NCI-H748 (cell line): ENCODE measurements at regions not wholly inside any gene's neighbourhood (a gene's known extent, or its start where the extent isn't known, plus 50 kb on each side); places are given as distances from the start of the nearest gene placed in this dataset.
"Not testable (repeated sequence)": the region's sequence is repeated elsewhere in the genome, so short reads cannot be mapped to it uniquely, and the experiment has no call there.

ENCODE experiments used
- DNase-seq: peaks from one replicate; lab custom pipeline; 2025; ENCODE audit not compliant: unreplicated experiment; lab: John Stamatoyannopoulos, UW

- DNase-seq, result no peak
Observed at GRCh38 chr5:82448374-82448773, 170.2 kb upstream of the RPS23 start.

- DNase-seq, result no peak
Observed at GRCh38 chr5:82447913-82448312, 169.8 kb upstream of the RPS23 start.

- DNase-seq, result no peak
Observed at GRCh38 chr5:82446809-82447208, 168.7 kb upstream of the RPS23 start.

- DNase-seq, result peak; percentile 18
Observed at GRCh38 chr5:82445726-82446335, 167.7 kb upstream of the RPS23 start.

GRCh38 chr5:82439750-82440445 lies 161.7 kb upstream of the RPS23 start:
- DNase-seq, result no peak

- not testable (repeated sequence) for DNase-seq
Observed at GRCh38 chr5:82437565-82437964, 159.4 kb upstream of the RPS23 start.

GRCh38 chr5:82436291-82436690 lies 158.1 kb upstream of the RPS23 start:
- DNase-seq, result peak; percentile 22

- DNase-seq, result peak; percentile 72
Observed at GRCh38 chr5:82434696-82435660, 156.8 kb upstream of the RPS23 start.

- DNase-seq, result no peak
Observed at GRCh38 chr5:82426464-82427154, 148.5 kb upstream of the RPS23 start.

- DNase-seq, result no peak
Observed at GRCh38 chr5:82425591-82425990, 147.4 kb upstream of the RPS23 start.

- no peak for DNase-seq
Observed at GRCh38 chr5:82424211-82424610, 146.1 kb upstream of the RPS23 start.

- DNase-seq, result no peak
Observed at GRCh38 chr5:82422751-82423181, 144.6 kb upstream of the RPS23 start.

GRCh38 chr5:82422001-82422740 lies 144.0 kb upstream of the RPS23 start:
- DNase-seq, result no peak

GRCh38 chr5:82421119-82421518 lies 143.0 kb upstream of the RPS23 start:
- no peak for DNase-seq

- DNase-seq, result not testable (repeated sequence)
Observed at GRCh38 chr5:82420524-82420923, 142.4 kb upstream of the RPS23 start.

GRCh38 chr5:82419559-82420332 lies 141.6 kb upstream of the RPS23 start:
- peak; percentile 15 for DNase-seq

GRCh38 chr5:82418608-82418950 lies 140.4 kb upstream of the RPS23 start:
- DNase-seq, result no peak

GRCh38 chr5:82417776-82418607 lies 139.8 kb upstream of the RPS23 start:
- no peak for DNase-seq

- no peak for DNase-seq
Observed at GRCh38 chr5:82416512-82416911, 138.4 kb upstream of the RPS23 start.
